T1000 (cell line): ENCODE measurements at regions not wholly inside any gene's neighbourhood (a gene's known extent, or its start where the extent isn't known, plus 50 kb on each side); places are given as distances from the start of the nearest gene placed in this dataset.
"Not testable (repeated sequence)": the region's sequence is repeated elsewhere in the genome, so short reads cannot be mapped to it uniquely, and the experiment has no call there.

Experiments
- DNase-seq: peaks from one replicate; lab custom pipeline; 2025; ENCODE audit warnings: mixed read lengths; lab: John Stamatoyannopoulos, UW

DNA sequence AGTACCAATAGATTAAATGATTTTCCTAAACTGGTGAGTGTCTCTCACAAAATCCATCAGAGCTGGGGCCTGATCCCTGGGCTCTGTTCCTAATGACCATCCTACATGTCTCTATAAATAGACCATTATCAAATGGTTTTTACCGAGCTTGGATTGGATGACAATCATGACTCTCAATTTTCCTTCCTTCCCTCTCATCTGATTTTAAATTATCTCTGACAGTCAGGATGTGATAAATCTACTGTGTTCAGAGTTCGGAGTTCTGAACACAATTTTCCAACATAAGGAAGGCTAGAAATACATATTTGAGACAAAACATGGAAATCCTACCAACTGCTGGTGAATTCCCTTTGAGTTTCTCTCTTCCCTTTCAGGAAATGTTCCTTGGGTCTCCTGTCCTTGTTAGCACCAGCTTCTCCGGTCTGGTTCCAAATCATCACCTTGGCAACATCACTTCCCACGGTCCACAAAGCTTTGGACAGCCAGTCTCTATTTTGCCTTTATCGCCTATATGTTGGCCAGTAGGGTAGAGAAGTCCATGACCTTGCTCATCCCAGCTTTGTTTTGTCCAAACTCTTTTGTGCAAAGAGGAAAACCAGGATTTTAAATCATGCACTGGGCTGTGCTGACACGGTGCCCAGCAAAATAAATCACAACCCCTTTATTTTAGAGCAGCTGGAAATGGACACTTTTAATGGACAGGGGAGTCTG is 139.6 kb upstream of the ITGA6 start:
- DNase-seq, result no peak

DNA sequence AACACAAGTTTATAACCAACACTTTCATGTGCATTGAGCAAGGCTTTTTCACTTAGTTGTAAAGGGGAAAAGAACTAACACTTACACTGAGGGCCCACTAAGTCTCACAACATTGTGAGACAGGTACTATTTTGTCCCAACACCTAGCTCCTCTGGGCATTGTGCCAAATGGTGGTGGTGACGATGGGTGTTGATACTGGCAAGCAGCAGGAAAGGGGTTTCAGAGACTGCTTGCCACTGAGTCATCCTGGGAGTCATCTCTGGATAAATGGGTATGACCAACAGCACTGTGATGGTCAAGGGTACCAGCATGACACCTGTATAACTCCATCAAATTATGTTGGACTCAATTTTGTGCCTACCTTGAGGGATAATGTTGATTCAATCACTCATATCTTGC is 138.8 kb upstream of the ITGA6 start:
- DNase-seq, result no peak

DNA sequence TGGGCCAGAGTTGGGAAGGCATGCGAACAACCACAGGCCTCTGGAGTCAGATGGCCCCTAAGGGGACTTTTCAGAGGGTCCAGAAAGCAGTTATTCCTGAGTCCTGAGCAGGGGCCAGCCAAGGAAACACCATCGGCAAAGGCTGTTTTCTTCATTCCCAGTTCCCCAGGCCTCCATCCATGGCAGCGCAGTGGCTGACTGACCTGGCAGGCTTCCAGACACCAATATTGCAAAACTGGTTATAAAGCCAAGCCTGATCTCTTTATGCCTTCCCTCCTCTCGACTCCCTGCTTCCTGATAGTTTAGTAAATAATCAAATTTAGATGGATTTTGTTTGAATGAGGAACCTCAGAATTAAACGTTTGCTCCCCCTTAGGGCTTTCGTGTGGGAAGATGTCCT is 133.4 kb upstream of the ITGA6 start:
- no peak for DNase-seq

DNA sequence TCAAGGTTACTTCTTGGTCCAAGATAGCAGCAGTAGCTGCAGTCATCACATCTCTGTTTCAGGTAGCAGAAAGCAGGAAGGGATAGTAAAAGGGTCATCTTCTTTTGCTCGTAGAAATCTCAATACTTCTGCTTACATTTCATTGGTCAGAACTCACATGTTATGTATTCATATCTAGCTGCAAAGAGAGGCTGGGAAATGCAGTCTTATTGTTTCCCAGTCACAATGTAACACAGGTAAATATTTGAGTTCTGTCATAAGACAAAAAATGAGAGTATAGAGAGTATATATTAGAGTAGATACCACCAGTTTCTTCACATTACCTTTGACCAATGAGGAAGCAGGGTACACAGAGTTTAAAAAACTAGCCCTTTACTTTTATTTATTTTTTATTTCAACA is 132.4 kb upstream of the ITGA6 start:
- no peak for DNase-seq

DNA sequence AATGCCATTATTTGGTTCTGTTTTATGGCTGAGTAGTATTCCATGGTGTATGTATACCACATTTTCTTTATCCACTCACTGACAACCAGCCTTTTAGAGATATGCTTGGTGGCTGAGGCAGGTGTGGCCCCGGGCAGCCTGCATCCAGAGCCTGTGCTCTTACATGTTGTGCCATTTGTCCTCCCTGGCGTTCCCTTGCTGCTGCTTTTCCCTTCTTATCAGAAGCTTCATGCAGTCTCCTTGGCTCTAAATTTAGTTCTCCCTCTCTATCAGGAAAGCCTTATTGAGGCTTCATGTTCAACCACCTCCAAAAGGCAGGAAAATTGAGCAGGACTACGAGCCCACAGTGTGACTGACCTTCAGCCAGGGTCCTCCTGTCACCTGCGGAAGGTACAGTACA is 131.7 kb upstream of the ITGA6 start:
- no peak for DNase-seq

DNA sequence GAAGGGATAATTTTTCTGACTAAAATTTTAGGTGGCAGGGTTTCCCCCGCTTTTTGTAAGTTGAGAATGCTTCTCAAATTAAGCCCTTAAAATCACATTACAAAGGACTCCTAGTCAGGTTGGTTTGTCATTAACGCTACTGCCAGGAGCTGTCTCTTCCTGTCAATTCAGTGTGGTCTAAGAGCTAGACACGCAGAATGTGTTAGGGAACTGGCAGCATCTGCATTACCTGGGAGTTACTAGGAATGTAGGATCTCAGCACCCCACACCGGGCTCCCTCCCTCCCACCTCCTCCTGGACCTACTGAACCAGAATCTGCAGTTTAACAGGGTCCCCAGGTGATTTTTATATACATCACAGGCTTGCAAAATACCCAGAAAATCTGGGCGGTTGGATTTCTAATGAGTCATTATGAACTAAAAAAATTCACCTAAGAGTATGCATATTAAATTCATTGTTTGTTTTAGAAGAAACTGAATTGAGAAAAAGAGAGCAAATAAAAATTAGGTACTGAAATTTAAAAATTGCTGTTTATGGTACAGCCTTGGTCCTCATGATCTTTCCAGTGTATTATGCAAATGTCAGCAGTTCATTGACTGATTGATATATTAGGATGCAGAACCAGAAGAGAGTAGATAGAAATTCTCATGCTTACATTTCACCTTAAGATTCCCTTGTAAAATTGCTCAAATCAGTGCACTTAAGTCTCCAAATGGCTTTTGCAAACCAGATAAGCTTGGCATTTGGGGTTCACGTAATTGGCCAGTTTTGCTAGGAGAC is 130.9 kb upstream of the ITGA6 start:
- no peak for DNase-seq

DNA sequence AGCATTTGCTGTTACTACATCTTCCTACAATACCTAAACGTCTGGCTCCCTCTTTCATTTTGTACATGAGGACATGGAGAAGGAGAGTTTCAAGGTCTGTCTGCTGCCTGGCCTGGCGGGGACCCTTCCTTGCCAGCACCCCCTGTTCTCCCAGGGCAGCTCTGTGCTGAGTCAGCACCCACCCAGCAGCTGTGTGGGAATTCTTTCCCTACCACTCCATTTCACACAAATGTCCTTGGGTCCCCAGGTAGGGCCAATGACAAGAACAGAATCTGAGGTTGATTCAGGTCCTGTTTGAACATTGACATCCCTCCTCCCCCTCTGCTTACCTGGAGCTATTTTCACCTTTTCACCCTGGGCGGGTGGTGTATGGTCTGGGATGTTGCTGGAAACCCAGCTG is 129.9 kb upstream of the ITGA6 start:
- DNase-seq, result no peak

DNA sequence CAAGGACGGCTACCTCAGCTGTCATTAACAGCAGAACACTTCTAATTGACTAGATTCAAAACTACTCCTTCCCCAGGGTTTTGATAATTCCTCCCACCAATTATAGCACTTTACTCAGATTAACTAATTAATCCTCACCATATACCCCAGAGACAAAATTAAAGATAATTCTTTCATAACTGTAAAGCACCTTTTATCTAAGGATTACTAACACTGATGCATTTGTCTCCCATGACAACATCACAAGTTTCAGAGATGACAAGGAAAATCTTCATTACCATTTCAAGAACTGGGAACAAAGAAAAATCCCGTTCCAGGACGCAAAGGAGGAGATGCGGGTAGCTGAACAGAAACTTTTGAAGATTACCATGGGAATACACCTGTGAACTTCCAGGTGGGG is 129.4 kb upstream of the ITGA6 start:
- no peak for DNase-seq

DNA sequence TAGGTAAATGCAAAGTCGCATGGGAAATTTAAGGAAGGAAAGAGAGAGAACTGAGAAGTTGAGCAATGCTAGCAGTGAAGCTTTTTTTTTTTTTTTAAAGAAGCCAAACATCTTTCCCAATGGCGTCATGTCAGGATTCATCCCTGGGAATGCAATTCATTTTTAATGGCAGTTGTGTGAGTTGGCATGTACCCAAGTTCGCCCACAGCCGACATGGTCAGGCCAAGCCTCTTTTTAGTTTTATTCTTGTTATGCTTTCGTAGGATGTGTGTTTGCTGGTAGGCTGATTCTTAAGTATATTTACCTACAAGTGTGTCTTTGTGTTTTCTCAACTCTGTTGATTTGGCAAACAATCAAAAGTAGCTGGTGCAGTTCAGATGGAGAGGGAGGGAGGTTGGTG is 127.6 kb upstream of the ITGA6 start:
- no peak for DNase-seq

DNA sequence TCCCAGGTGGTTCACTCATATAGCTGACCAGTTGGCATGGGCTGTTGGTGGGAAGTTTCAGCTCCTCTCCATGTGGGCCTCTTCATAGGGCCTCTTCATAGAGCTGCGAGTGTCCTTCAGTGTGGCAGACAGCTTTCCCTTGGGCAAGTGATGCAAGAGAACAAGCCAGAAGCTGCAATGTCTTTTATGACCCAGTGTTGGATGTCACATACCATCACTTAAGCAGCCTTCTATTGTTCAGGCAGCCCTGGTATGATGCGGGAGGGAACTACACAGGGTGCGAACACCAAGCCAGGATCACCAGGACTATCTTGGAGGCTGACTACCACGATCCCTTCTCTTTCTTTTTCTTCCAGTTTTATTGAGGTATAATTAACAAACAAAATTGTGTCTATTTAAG is 126.5 kb upstream of the ITGA6 start:
- no peak for DNase-seq

DNA sequence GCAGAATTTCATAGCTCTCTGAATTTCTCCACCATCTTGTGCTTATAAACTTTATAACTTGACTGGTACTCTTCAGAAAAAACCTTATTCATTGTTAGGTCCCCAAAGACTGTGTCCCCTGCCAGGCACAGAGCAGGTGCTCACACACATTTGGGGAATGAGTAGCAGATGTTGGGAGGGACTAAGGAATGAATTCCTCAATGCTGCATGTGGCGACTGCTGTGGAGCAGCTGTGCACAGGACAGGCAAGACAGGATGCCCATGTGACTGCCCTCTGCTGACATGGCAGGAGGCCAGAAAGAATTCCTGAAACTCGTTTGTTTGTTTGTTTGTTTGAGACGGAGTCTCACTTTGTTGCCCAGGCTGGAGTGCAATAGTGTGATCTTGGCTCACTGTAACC is 122.3 kb upstream of the ITGA6 start:
- no peak for DNase-seq

DNA sequence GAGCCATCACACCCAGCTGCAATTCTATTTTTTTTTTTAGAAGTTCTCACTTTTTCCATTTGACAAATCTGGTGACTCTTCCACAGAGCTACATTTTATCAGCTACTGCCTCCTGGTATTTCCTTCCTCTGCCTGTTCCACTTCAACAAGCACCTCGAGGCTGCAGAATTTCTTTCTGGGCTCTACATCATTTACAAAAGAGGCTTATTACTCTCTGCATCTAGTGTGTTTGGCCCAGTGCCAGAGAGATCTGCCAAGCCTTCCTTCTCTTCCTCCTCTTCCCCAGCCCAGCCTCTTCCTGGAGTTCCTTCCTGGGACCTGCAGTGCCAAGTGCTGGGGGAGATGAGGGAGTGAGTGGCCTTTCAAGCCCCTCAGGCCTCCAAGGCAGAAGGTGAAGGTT is 119.6 kb upstream of the ITGA6 start:
- no peak for DNase-seq

DNA sequence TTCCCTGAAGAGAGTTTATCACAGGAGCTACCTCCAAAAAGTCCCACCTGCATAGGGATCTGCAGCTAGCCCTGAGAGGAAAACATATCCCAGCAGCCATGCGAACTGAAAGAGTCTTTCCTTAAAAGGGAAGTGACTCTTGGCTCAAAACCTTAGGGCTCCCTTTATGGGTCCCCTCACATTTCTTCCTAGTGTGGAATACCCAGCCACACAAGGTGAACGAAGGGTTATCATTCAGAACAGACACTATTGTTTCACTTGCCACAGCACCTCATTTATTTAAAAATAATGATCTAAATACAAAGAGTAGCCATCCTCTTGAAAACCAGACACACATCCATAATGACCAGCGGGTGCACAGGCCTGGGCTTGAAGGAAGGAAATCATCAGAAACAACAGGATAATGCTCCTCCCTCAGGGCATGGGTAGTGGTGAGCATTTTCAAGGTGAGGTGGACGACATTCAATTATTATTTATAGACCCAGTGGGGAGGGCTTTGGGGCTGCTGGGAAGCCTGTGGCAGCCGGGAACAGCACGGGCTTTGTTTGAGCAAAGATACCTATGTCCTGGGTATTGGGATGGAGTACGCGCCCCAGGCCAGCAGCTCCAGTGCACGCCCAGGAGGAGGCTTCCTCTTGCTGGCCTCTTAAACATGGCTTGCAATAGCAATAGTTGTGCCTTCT is 119.0 kb upstream of the ITGA6 start:
- no peak for DNase-seq

DNA sequence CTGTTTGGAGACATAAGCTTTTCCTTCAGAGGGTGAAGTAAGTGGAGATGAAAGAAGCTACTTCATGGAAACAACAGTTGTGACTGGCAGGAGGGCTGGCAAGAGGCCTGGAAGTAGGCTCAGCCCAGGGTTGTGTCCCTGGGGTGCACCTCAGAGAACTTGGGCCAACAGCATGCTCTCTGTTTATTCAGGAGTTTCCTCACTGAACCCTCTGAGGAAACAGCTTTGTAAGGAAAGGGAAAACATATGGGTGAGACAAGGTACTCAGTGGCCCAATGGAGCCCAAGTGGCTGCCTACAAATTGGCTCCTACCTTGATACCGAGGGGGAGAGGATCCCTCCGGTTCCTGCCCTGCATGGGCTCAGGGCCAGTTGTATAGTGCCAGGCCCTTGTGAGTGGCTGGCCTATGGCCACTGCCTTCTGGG is 115.5 kb upstream of the ITGA6 start:
- DNase-seq, result no peak

DNA sequence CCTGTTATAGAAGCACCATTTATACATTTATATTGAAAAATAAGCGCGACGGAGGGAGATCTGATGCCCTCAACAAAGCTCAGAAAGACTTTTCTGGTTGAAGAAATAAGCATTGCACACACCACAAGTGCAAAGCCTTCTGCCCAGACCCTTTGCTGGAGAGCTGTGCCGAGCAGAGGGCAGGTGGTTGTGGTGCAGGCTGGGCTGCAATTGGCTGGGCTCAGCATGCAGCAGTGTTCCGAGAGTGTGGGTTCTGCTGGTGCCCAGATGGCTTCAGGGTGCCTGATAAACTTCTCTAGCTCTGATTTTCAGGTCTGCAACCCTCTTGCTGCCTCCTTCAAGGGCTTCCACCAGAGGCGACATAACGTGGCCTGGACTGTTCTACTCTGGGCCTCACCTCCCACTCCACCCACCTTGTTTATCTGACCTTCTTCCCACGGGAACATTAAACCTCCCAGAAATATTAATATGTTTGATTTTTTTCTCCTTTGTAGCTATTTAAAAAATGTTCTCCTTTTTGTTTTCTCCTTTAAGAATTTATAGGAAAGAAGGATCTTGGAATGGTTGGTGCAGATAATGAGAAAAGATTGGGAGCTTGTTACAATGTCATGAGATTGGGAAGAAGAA is 113.6 kb upstream of the ITGA6 start:
- DNase-seq, result no peak

DNA sequence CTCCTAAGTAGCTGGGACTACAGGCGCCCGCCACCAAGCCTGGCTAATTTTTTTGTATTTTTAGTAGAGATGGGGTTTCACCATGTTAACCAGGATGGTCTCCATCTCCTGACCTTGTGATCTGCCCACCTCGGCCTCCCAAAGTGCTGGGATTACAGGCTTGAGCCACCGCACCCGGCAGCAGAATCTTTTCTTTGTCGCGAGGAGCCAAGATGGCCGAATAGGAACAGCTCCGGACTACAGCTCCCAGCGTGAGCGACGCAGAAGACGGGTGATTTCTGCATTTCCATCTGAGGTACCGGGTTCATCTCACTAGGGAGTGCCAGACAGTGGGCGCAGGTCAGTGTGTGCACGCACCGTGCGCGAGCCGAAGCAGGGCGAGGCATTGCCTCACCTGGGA is 112.3 kb upstream of the ITGA6 start:
- not testable (repeated sequence) for DNase-seq

DNA sequence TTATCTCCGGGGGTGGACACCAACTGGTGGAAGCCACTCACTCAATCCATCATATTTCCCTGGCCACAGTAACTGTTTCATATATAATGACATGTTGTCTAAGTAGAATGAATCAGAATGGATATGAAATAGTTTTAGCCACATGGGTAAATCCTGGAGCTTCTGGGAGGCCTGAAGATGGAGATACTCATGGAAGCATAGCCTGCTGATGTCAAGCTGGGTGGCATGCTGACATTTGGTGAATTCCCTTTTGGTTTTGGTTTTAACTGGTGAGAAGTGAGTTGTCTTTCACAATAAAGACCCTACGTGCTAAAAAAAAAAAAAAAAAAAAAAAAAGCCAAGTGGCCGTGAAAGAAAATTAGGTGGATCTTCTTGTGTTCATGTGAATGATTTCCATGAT is 105.3 kb upstream of the ITGA6 start:
- no peak for DNase-seq

DNA sequence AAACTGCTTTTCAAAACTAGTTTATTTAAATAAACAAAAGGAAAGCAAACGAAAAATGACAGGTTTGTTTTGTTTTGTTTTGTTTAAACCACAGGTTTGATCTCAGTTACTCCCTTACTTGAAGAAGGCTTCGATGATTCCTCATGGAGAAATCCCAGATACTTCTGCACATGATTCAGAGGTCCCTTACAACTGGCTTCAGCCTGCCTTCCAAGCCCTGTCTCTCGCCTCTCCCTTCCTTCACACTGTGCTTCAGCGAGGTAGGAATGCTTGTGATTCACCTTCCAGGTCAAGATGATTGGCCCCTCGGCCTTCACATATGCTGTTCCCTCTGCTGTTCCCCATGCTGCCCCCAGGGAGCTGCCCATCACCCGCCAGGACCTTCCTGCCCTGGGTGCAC is 104.1 kb upstream of the ITGA6 start:
- no peak for DNase-seq

DNA sequence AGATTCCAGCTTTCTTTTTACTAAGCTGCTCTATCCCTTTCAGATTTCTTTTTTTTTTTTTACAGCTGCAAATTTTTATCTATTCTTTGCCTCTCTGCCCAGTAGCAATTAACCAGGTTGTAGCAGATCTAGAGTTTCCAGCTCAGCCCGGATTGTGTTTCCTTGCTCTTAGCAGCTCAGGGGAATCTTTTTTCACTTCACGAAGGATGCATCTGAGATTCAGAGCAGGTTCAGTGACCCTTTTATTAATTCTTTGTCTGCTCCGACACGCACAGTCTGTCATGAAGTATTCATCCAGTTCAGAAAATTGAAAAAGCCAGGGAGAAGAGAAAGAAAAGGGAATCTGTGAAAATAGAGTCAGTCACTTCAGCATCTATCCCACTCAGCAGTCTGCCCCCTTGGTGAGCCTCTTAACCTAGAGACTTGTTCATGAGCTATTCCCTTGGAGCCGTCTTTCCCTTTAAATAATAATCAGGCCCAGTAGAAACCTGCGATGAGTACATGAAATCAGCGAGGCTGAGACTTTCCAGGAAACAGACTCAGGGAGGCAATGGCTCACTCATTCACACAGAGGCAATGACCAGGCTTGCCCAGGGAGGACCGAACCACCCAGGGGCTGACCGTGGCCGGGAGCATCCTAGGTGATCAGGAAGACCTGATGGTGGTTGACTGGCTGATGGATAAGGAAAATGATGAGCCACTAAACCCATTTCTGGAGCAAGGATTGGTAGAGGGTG is 103.4 kb upstream of the ITGA6 start:
- DNase-seq, result no peak

DNA sequence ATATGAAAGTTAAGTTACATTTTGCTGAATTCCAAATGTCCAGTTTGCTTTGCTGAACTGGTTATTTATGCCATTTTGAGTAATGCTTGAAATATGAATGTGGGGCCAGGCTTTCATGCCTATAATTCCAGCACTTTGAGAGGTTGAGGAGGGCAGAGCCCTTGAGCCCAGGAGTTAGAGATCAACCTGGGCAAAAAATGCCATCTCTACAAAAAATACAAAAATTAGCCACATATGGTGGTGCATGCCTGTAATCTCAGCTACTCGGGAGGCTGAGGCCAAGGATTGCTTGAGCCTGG is 101.2 kb upstream of the ITGA6 start:
- DNase-seq, result no peak

DNA sequence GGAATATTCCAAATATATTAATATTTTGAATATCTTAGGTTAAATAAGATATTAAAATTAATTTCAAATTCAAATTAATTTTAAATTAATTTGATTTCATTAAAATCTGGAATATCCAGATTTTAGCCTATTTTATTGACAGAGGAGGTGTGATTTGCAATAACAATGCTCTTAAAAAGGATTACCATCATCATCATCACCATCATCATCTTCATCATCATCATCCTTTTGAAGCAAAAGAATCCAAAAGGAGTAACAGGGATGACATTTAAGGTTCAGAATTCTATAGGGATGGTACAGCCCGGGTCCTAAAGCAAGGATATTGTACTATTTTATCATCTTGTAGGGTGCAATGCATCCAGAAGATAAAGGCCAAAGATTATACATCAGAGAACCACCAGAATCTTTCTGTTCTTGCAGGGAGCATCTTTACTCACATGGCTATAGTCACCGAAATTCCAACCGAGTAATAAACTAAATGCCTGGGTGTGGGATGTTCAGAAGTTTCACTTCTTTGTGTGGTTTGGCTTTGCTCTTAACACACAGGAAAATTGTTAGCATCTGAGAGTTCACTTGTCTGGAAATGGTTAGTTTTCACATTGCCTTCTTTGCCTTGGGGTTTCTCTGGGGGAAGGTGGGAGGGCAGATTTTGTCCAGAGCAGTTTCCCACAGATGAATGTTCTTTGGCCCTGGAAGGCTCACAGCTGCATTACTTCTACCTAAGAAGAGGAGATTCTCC is 99.1 kb upstream of the ITGA6 start:
- no peak for DNase-seq

DNA sequence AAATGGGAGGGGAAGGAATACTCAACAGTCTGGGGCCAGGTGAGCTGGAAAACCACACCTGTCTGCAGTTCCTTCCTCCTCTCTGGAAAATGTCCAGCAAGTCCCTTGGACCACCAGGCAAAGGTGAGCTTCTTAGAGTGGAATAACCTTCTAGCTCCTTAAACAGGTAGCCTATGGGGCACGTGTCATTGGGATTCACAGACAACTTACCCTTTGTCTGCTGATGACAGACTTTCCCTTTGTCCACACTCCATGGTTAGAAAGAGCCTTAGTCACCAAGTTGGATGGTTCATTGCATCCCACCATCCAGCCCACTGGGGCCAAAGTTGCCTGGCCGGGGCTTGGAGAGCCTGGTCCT is 98.0 kb upstream of the ITGA6 start:
- DNase-seq, result no peak
